SK-N-SH treated with all-trans-retinoic acid at 6 μM for 48 hours (cell line): ENCODE measurements at regions not wholly inside any gene's neighbourhood (a gene's known extent, or its start where the extent isn't known, plus 50 kb on each side); places are given as distances from the start of the nearest gene placed in this dataset.

ENCODE experiments used
- CSDC2 ChIP-seq: fragments of 250-450 bp; sonication (Bioruptor Pico); IDR thresholded peaks from 2 replicates; pipeline ENCODE4 v1.5.0; 2020; ENCODE audit warnings: mild to moderate bottlenecking, moderate library complexity
- ESRRG ChIP-seq: fragments of 250-450 bp; sonication (Bioruptor Pico); IDR thresholded peaks from 2 replicates; pipeline ENCODE4 v1.6.1; 2021; ENCODE audit warnings: mild to moderate bottlenecking
- OSR1 ChIP-seq: fragments of 250-450 bp; sonication (Bioruptor Pico); IDR thresholded peaks from 2 replicates; pipeline ENCODE4 v1.8.0; 2022; ENCODE audit warnings: moderate library complexity, mild to moderate bottlenecking, inconsistent platforms
- RARB ChIP-seq: fragments of 250-450 bp; sonication (Bioruptor Pico); IDR thresholded peaks from 2 replicates; pipeline ENCODE4 v1.8.0; 2021; ENCODE audit warnings: mild to moderate bottlenecking, moderate library complexity
- ZNF565 ChIP-seq: fragments of 450-650 bp; formaldehyde crosslinking; conservative IDR thresholded peaks from 2 replicates; pipeline ENCODE4 v1.5.0; 2020; ENCODE audit warnings: low read depth, mild to moderate bottlenecking, moderate library complexity
- TF ChIP-seq, protein P1 (sequence below): fragments of 250-450 bp; sonication (Bioruptor Pico); IDR thresholded peaks from 2 replicates; pipeline ENCODE4 v1.5.1; 2020; ENCODE audit warnings: low read depth, mild to moderate bottlenecking, moderate library complexity

DNA sequence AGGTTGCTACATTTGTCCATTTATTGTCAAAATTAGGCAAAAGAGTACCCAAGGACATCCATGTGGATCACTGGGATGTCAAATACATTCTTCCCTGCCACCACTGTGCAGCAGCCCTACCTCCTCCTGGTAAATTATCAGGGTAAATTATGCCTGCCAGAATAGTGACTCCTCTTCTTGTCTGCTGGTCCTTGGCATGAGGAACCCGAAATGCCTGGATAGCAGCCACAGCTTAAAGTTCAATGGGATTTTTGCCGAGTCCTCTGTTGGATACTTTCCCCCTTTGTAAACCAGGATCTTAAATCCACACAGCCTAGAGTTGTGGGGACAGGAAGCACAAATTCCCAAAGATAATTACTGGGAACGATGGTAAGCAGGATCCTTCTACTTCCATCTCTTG, 173.3 kb downstream of the RFX6 start:
- no peak for TF ChIP-seq CSDC2 (CRISPR knock-in tag)
- TF ChIP-seq, protein P1, sequence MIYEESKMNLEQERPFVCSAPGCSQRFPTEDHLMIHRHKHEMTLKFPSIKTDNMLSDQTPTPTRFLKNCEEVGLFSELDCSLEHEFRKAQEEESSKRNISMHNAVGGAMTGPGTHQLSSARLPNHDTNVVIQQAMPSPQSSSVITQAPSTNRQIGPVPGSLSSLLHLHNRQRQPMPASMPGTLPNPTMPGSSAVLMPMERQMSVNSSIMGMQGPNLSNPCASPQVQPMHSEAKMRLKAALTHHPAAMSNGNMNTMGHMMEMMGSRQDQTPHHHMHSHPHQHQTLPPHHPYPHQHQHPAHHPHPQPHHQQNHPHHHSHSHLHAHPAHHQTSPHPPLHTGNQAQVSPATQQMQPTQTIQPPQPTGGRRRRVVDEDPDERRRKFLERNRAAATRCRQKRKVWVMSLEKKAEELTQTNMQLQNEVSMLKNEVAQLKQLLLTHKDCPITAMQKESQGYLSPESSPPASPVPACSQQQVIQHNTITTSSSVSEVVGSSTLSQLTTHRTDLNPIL (CRISPR knock-in tag) = no peak
- no peak for TF ChIP-seq RARB (CRISPR knock-in tag)
- TF ChIP-seq ZNF565 (CRISPR knock-in tag) = no peak
- TF ChIP-seq OSR1 (CRISPR knock-in tag) = no peak
- TF ChIP-seq ESRRG (CRISPR knock-in tag) = no peak
